NCI-H2196 (cell line): ENCODE measurements at regions not wholly inside any gene's neighbourhood (a gene's known extent, or its start where the extent isn't known, plus 50 kb on each side); places are given as distances from the start of the nearest gene placed in this dataset.

ENCODE experiments used
- DNase-seq: peaks from one replicate; lab custom pipeline; 2025; ENCODE audit not compliant: unreplicated experiment; lab: John Stamatoyannopoulos, UW

- DNase-seq: no peak
Measured at GRCh38 chr4:107253579-107254068, 217.5 kb upstream of the DKK2 start.

GRCh38 chr4:107253090-107253489 lies 217.0 kb upstream of the DKK2 start:
- DNase-seq: no peak

GRCh38 chr4:107252571-107252970 lies 216.5 kb upstream of the DKK2 start:
- DNase-seq: no peak

DNA sequence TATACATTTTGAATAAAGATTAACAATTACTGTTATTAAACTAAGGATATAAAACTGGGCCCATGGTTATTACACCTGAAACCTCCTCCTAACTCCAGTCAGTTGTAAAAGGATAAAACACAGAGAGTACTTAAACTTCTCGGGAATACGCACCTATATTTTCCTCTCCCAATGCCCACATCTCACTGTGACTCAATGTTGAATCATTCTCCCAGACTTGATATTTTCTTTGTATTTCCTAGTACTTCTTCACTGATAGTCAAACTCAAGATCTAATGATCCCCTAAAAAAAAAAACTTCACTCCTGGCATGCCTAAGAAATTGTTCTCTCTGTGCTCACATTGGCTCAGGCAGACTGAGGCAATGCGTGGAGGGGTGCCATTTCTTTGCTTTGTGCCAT lies 212.5 kb upstream of the DKK2 start:
- no peak for DNase-seq

- no peak for DNase-seq
Measured at GRCh38 chr4:107247738-107248137, 211.6 kb upstream of the DKK2 start.

DNA sequence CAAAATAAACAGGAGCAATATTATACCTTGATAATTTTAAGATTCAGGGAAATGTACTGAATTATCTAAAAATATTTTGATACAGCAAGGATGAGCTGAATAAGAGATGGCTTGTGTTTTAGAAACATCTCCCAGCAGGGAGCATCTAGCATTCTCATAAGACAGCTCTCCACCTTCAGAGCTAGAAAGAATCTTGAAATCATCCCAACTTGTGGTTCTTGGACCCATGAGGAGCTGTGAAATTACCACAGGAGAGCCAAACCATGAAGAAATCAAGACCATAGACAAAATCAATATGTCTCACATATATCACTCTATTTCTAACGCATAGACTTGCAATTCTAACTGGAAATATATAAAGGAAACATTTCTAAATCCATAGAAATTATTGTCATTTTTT lies 210.6 kb upstream of the DKK2 start:
- DNase-seq: no peak

GRCh38 chr4:107243141-107243781 lies 207.1 kb upstream of the DKK2 start:
- DNase-seq: no peak

- no peak for DNase-seq
Measured at GRCh38 chr4:107220976-107221375, 184.9 kb upstream of the DKK2 start.

GRCh38 chr4:107219681-107220080 lies 183.6 kb upstream of the DKK2 start:
- no peak for DNase-seq

GRCh38 chr4:107216379-107216778 lies 180.3 kb upstream of the DKK2 start:
- no peak for DNase-seq

DNA sequence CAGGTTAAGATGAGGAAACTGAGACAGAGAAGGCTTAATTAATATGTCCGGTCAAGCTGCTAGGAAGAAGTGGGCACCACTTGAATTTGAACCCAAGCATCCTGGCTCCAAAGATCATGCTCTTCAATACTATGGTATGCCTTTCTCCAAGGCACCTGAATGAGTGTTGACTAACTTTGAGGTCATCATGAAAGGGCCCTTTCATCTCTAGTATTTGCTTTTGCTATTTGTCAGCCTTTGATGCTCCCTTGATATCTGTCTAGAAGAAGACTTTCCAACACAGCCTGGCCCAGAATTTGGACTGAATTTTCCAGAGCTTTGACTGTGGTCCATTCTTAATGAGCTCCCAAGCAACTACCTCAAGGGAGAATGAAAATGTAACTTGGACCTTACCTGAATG lies 179.1 kb upstream of the DKK2 start:
- no peak for DNase-seq

GRCh38 chr4:107213880-107214279 lies 177.8 kb upstream of the DKK2 start:
- no peak for DNase-seq

- no peak for DNase-seq
Measured at GRCh38 chr4:107213410-107213809, 177.3 kb upstream of the DKK2 start.

GRCh38 chr4:107212565-107212964 lies 176.5 kb upstream of the DKK2 start:
- no peak for DNase-seq

- DNase-seq: no peak
Measured at GRCh38 chr4:107210450-107211239, 174.5 kb upstream of the DKK2 start.

- no peak for DNase-seq
Measured at GRCh38 chr4:107203733-107204132, 167.6 kb upstream of the DKK2 start.

- DNase-seq: no peak
Measured at GRCh38 chr4:107202744-107203143, 166.6 kb upstream of the DKK2 start.

- DNase-seq: no peak
Measured at GRCh38 chr4:107197121-107197520, 161.0 kb upstream of the DKK2 start.

- no peak for DNase-seq
Measured at GRCh38 chr4:107196312-107196711, 160.2 kb upstream of the DKK2 start.

DNA sequence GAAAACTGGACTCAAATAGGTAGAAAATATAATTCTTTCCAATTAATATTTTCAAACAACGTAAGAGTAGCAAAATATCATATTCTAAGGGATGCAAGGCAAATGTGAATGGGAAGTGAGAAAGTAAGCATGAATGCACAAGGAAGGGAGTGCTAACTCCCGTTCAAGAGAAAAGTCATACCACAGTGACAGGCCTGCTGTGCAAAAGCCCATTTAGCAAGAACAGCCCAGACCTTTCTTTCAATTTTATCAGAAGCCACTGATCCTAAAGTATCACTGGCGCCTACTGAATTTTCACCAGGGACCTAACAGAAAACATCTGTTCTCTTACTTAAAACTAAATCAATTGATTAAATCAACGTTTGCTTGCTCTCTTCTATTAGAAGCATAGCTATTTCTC lies 157.9 kb upstream of the DKK2 start:
- DNase-seq: no peak

DNA sequence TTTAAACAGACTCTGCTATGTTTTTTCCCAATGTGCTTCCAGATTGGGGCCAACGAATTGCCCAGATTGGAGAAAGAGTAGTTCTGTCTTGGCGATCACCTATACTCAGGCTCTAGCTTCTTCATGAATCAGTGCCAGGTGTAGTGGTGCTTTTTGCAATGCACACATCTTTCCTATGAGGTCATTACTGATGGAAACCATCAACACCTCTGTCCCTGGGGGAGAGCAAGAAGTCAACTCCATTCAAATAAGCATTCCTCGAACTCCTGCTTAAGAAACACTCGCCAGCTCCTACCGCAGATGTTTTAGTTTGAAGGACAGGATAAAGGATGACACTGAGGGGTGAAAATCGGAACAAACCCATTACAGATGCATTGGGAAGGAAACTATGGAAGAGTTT lies 156.5 kb upstream of the DKK2 start:
- DNase-seq: no peak

GRCh38 chr4:107187091-107187490 lies 151.0 kb upstream of the DKK2 start:
- DNase-seq: no peak
